Sigmoid colon (tissue), 6 donors: ENCODE measurements at regions not wholly inside any gene's neighbourhood (a gene's known extent, or its start where the extent isn't known, plus 50 kb on each side); places are given as distances from the start of the nearest gene placed in this dataset.
"Not testable (repeated sequence)": the region's sequence is repeated elsewhere in the genome, so short reads cannot be mapped to it uniquely, and the experiment has no call there.

ENCODE experiments used
- DNase-seq: peaks from one replicate; pipeline ENCODE4 v3.0.0-alpha.2; 2019
- H3K27ac ChIP-seq, 4 donors: fragments of 200-600 bp; sonication (generic); one replicate each; pipeline ENCODE4 v1.5.1; 2016 to 2019; ENCODE audit warnings: mild to moderate bottlenecking in 1 of 4
- H3K27me3 ChIP-seq, 3 donors: fragments of 200-600 bp; sonication (generic); one replicate each; pipeline ENCODE4 v1.5.1; 2019; ENCODE audit warnings: mild to moderate bottlenecking in 1 of 3
- H3K36me3 ChIP-seq, 4 donors: fragments of 200-600 bp; sonication (generic); one replicate each; pipeline ENCODE4 v1.5.1; 2016 to 2019
- H3K4me1 ChIP-seq, 4 donors: fragments of 200-600 bp; sonication (generic); one replicate each; pipeline ENCODE4 v1.5.1; 2017 to 2019
- H3K4me3 ChIP-seq, 4 donors: fragments of 200-600 bp; sonication (generic); one replicate each; pipeline ENCODE4 v1.5.1; 2017 to 2019; ENCODE audit warnings: mild to moderate bottlenecking in 2 of 4, moderate library complexity in 1 of 4
- H3K9me3 ChIP-seq, 4 donors: fragments of 200-600 bp in 3 of 4; sonication (generic) in 3 of 4; one replicate each; pipeline versions ENCODE4 v1.5.1 to v1.6.1; 2013 to 2019
- EP300 ChIP-seq, 4 donors: sonication (generic); formaldehyde crosslinking; IDR thresholded peaks; one replicate each; pipeline ENCODE4 v1.6.1; 2017; ENCODE audit warnings: antibody characterized with exemption in 4 of 4
- POLR2A ChIP-seq, 2 donors: fragments of 450-650 bp; IDR thresholded peaks; one replicate each; pipeline ENCODE4 v1.6.1; 2016; ENCODE audit warnings: antibody characterized with exemption in 2 of 2, mild to moderate bottlenecking in 2 of 2, moderate library complexity in 2 of 2
- POLR2AphosphoS5 ChIP-seq, 4 donors: sonication (generic); formaldehyde crosslinking; IDR thresholded peaks; one replicate each; pipeline ENCODE4 v1.6.1; 2017; ENCODE audit warnings: antibody characterized with exemption in 4 of 4
- WGBS, 2 donors: extraction: QIAGEN DNeasy Blood & Tissue Kit; methylation state at CpG; one replicate each; pipeline ENCODE4 v1.1.7; 2013; 5-methylcytosine and 5-hydroxymethylcytosine counted together
- intact Hi-C: fragments of 100-400 bp; cut with DNase I; formaldehyde crosslinking; loops from one replicate; pipeline ENCODE4 v1.15.1; 2023
- TF ChIP-seq, protein P1 (sequence below), 4 experiments: fragments of 450-650 bp in 3 of 4; fragments of 200-600 bp in 1 of 4; IDR thresholded peaks; one replicate each; pipeline ENCODE4 v1.5.1; 2016 to 2019; ENCODE audit warnings: antibody characterized with exemption in 4 of 4, mild to moderate bottlenecking in 3 of 4, moderate library complexity in 2 of 4
- donor health status: healthy with polysubstance abuse.
- donor health status: healthy.

DNA sequence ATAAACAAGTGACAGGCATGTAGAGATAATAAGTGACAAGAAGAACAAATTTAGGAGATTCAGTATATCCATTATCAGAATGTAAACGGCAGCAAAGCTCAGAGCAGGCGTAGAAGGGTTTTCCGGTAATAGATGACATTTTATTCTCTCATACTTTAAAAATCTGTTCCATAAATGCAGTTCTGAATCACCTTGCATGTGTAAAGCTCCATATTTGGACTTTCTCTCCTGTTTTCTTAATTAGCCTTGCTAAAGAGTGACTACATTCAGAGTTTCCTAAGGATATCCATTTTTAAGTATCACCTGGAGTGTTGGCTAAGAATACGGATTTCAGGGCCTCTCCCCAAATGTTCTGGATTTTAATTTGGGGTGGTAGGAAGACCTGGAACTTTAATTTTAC lies 122.0 kb downstream of the SPP2 start:
- intact Hi-C loops: no loop called here
- H3K9me3 ChIP-seq: no peaks in the 10 kb centered on the region
- no peak overlapping the region for H3K27ac ChIP-seq
- TF ChIP-seq, protein P1, sequence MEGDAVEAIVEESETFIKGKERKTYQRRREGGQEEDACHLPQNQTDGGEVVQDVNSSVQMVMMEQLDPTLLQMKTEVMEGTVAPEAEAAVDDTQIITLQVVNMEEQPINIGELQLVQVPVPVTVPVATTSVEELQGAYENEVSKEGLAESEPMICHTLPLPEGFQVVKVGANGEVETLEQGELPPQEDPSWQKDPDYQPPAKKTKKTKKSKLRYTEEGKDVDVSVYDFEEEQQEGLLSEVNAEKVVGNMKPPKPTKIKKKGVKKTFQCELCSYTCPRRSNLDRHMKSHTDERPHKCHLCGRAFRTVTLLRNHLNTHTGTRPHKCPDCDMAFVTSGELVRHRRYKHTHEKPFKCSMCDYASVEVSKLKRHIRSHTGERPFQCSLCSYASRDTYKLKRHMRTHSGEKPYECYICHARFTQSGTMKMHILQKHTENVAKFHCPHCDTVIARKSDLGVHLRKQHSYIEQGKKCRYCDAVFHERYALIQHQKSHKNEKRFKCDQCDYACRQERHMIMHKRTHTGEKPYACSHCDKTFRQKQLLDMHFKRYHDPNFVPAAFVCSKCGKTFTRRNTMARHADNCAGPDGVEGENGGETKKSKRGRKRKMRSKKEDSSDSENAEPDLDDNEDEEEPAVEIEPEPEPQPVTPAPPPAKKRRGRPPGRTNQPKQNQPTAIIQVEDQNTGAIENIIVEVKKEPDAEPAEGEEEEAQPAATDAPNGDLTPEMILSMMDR (IDR thresholded peaks at IDR 0.05): no peak
- TF ChIP-seq EP300 (IDR thresholded peaks at IDR 0.05) (no peak), POLR2AphosphoS5 (IDR thresholded peaks at IDR 0.05) (no peak), POLR2A (IDR thresholded peaks at IDR 0.05) (no peak)
- 86 to 89% methylated on average over 4 of the region's 4 CpGs for WGBS, 2 donors
- no peaks in the 10 kb centered on the region for H3K27me3 ChIP-seq
- H3K4me3 ChIP-seq: no peak overlapping the region
- no peaks in the 10 kb centered on the region for H3K36me3 ChIP-seq
- H3K4me1 ChIP-seq: no peaks in the 10 kb centered on the region
- DNase-seq: no peak

GRCh38 chr2:234172066-234172465 lies 121.6 kb downstream of the SPP2 start:
- TF ChIP-seq EP300 (IDR thresholded peaks at IDR 0.05): no peak
- no peak for TF ChIP-seq POLR2AphosphoS5 (IDR thresholded peaks at IDR 0.05)
- no peak for TF ChIP-seq POLR2A (IDR thresholded peaks at IDR 0.05)
- TF ChIP-seq, protein P1 (IDR thresholded peaks at IDR 0.05): no peak
- intact Hi-C loops: no loop called here
- WGBS, 2 donors: 53 to 78% methylated on average over 10 of the region's 10 CpGs

GRCh38 chr2:234171666-234172065 lies 121.2 kb downstream of the SPP2 start:
- Histone ChIP-seq H3K9me3 (no peaks in the 10 kb centered on the region), H3K4me3 (no peak overlapping the region), H3K36me3 (no peaks in the 10 kb centered on the region), H3K4me1 (no peaks in the 10 kb centered on the region), H3K27me3 (no peaks in the 10 kb centered on the region), H3K27ac (no peak overlapping the region)
- DNase-seq: no peak
- intact Hi-C loops: no loop called here
- 92 to 94% methylated on average over 14 of the region's 14 CpGs for WGBS, 2 donors
- TF ChIP-seq POLR2A (IDR thresholded peaks at IDR 0.05): no peak
- TF ChIP-seq, protein P1 (IDR thresholded peaks at IDR 0.05): no peak
- TF ChIP-seq POLR2AphosphoS5 (IDR thresholded peaks at IDR 0.05): no peak
- TF ChIP-seq EP300 (IDR thresholded peaks at IDR 0.05): no peak

More at GRCh38 chr2:234172066-234172465, 121.6 kb downstream of the SPP2 start:
- no peak for DNase-seq
- no peaks in the 10 kb centered on the region for H3K36me3 ChIP-seq
- no peaks in the 10 kb centered on the region for H3K4me1 ChIP-seq
- H3K9me3 ChIP-seq: no peaks in the 10 kb centered on the region
- no peak overlapping the region for H3K27ac ChIP-seq
- no peak overlapping the region for H3K4me3 ChIP-seq
- H3K27me3 ChIP-seq: no peaks in the 10 kb centered on the region

DNA sequence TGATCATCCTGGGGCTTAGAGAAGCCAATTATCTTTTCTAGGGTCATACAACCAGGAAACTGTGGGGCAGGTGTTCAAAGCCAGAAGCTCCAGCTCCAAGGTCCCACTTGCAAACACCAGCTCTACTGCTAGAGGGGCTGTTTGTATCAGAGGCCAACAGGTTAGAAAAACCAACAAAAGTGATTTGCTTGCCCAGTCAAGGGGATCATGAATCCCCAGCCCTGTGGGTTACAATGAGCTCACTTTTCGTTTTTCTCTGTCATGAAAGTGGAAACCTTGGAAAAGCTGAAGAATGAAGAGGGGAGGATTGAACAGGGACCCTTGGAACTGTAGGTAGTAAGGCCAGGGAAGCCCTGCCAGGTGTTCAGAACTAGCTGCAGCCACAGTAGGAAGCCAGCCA lies 119.2 kb downstream of the SPP2 start:
- intact Hi-C loops: no loop called here
- 83 to 91% methylated on average over 1 of the region's 1 CpG for WGBS, 2 donors
- Histone ChIP-seq H3K9me3 (no peaks in the 10 kb centered on the region), H3K4me3 (no peak overlapping the region), H3K27ac (no peak overlapping the region), H3K36me3 (no peaks in the 10 kb centered on the region), H3K27me3 (no peaks in the 10 kb centered on the region), H3K4me1 (no peaks in the 10 kb centered on the region)
- DNase-seq: no peak
- no peak for TF ChIP-seq POLR2AphosphoS5 (IDR thresholded peaks at IDR 0.05)

- H3K27ac ChIP-seq, H3K36me3 ChIP-seq, H3K4me1 ChIP-seq, H3K4me3 ChIP-seq, DNase-seq, H3K9me3 ChIP-seq, intact Hi-C loops, H3K27me3 ChIP-seq: not testable (repeated sequence)
- 41 to 65% methylated on average over 8 of the region's 8 CpGs for WGBS, 2 donors
Observed at GRCh38 chr2:234168605-234169570, 118.4 kb downstream of the SPP2 start.
